HepG2 (cell line): ENCODE measurements at regions not wholly inside any gene's neighbourhood (a gene's known extent, or its start where the extent isn't known, plus 50 kb on each side); places are given as distances from the start of the nearest gene placed in this dataset.

Source experiments
- GABPA ChIP-seq, 2 experiments: IDR thresholded peaks; 2 replicates each; pipeline ENCODE4 v1.6.1; 2011 to 2016; ENCODE audit warnings: low read depth in 2 of 2, low read length in 1 of 2, missing biosample characterization in 1 of 2, missing genetic modification characterization in 1 of 2
- KDM5A ChIP-seq: fragments of 200-600 bp; sonication (generic); IDR thresholded peaks from 2 replicates; pipeline ENCODE4 v1.7.0; 2018; ENCODE audit warnings: antibody characterized with exemption, mild to moderate bottlenecking, low read length, borderline replicate concordance
- MEIS1 ChIP-seq: sonication (generic); formaldehyde crosslinking; IDR thresholded peaks from 2 replicates; pipeline ENCODE4 v1.9.0; 2021; ENCODE audit warnings: mild to moderate bottlenecking, missing genetic modification reagents, moderate library complexity, borderline replicate concordance
- NR2C2 ChIP-seq: sonication (generic); formaldehyde crosslinking; IDR thresholded peaks from 2 replicates; pipeline ENCODE4 v1.4.0; 2020; ENCODE audit warnings: missing genetic modification reagents, mild to moderate bottlenecking, moderate library complexity, borderline replicate concordance
- SAP130 ChIP-seq: IDR thresholded peaks from 2 replicates; pipeline ENCODE4 v1.6.1; 2016; ENCODE audit warnings: low read depth
- TBP ChIP-seq: sonication (generic); formaldehyde crosslinking; IDR thresholded peaks from 2 replicates; pipeline ENCODE4 v1.5.0; 2020; ENCODE audit warnings: missing genetic modification reagents
- ZUFSP ChIP-seq: sonication (generic); formaldehyde crosslinking; IDR thresholded peaks from 2 replicates; pipeline ENCODE4 v1.9.0; 2021; ENCODE audit warnings: missing genetic modification reagents, mild to moderate bottlenecking, borderline replicate concordance
- TF ChIP-seq, protein P1 (sequence below): sonication (generic); formaldehyde crosslinking; IDR thresholded peaks from 2 replicates; pipeline ENCODE4 v1.5.0; 2020; ENCODE audit warnings: mild to moderate bottlenecking, missing genetic modification reagents, moderate library complexity

DNA sequence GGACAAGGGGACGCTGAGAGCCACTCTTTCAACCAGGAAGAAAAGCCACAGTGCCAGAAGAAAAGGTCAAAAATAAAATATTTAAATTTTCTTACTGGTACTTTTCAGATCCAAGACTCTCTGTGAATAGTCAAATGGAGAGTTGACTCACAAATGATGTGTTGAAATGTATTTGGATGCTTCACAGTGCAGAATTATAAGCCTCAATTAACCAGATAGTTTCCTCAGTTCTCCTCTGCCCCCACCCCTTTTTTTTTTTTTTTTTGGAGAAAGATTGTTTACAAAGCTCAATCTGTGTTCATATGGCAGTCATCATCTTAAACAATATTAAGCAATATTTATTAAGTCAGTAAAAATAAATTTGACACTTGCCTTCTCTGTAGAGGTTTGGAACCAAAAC lies 470.8 kb downstream of the FGF9 start:
- no peak for TF ChIP-seq NR2C2 (CRISPR knock-in tag)
- no peak for TF ChIP-seq MEIS1 (CRISPR knock-in tag)
- no peak for TF ChIP-seq KDM5A
- TF ChIP-seq, protein P1, sequence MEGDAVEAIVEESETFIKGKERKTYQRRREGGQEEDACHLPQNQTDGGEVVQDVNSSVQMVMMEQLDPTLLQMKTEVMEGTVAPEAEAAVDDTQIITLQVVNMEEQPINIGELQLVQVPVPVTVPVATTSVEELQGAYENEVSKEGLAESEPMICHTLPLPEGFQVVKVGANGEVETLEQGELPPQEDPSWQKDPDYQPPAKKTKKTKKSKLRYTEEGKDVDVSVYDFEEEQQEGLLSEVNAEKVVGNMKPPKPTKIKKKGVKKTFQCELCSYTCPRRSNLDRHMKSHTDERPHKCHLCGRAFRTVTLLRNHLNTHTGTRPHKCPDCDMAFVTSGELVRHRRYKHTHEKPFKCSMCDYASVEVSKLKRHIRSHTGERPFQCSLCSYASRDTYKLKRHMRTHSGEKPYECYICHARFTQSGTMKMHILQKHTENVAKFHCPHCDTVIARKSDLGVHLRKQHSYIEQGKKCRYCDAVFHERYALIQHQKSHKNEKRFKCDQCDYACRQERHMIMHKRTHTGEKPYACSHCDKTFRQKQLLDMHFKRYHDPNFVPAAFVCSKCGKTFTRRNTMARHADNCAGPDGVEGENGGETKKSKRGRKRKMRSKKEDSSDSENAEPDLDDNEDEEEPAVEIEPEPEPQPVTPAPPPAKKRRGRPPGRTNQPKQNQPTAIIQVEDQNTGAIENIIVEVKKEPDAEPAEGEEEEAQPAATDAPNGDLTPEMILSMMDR (CRISPR knock-in tag): no peak
- no peak for TF ChIP-seq GABPA (IDR thresholded peaks at IDR 0.05; ENCODE audit: low read depth, low read length)
- TF ChIP-seq GABPA (CRISPR knock-in tag; IDR thresholded peaks at IDR 0.05; ENCODE audit: low read depth): no peak
- no peak for TF ChIP-seq SAP130 (CRISPR knock-in tag)
- no peak for TF ChIP-seq TBP (CRISPR knock-in tag)
- TF ChIP-seq ZUFSP (CRISPR knock-in tag): no peak
